ENCODE measurements at regions not wholly inside any gene's neighbourhood (a gene's known extent, or its start where the extent isn't known, plus 50 kb on each side); places are given as distances from the start of the nearest gene placed in this dataset.

DNA sequence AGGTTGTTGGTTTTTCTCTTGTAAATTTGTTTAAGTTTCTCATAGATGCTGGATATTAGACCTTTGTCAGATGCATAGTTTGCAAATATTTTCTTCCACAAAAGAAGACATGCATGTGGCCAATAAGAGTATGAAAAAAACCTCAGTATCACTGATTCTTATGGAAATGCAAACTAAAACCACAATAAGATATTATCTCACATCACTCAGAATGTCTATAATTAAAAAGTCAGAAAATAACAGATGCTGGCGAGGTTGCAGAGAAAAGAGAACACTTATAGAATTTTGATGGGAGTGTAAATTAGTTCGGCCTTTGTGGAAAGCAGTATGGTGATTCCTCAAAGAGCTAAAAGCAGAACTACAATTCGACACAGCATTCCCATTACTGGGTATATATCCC lies 1355.6 kb downstream of the FAM133A start:
- TF ChIP-seq, protein P1, sequence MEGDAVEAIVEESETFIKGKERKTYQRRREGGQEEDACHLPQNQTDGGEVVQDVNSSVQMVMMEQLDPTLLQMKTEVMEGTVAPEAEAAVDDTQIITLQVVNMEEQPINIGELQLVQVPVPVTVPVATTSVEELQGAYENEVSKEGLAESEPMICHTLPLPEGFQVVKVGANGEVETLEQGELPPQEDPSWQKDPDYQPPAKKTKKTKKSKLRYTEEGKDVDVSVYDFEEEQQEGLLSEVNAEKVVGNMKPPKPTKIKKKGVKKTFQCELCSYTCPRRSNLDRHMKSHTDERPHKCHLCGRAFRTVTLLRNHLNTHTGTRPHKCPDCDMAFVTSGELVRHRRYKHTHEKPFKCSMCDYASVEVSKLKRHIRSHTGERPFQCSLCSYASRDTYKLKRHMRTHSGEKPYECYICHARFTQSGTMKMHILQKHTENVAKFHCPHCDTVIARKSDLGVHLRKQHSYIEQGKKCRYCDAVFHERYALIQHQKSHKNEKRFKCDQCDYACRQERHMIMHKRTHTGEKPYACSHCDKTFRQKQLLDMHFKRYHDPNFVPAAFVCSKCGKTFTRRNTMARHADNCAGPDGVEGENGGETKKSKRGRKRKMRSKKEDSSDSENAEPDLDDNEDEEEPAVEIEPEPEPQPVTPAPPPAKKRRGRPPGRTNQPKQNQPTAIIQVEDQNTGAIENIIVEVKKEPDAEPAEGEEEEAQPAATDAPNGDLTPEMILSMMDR (IDR thresholded peaks at IDR 0.05) = no peak
- H3K27me3 ChIP-seq = no peaks in the 10 kb centered on the region
- H3K27ac ChIP-seq = no peak overlapping the region
- DNase-seq (no peak), ATAC-seq (no peak)
- intact Hi-C loops (cut with DNase I) = no loop called here
- no peaks in the 10 kb centered on the region for H3K9me3 ChIP-seq
- no peak overlapping the region for H3K4me3 ChIP-seq
- H3K36me3 ChIP-seq = no peaks in the 10 kb centered on the region
- no peaks in the 10 kb centered on the region for H3K4me1 ChIP-seq

- Histone ChIP-seq H3K9me3 (no peaks in the 10 kb centered on the region), H3K4me1 (no peaks in the 10 kb centered on the region), H3K27ac (no peak overlapping the region), H3K4me3 (no peak overlapping the region), H3K27me3 (no peaks in the 10 kb centered on the region), H3K36me3 (no peaks in the 10 kb centered on the region)
- TF ChIP-seq, protein P1 (IDR thresholded peaks at IDR 0.05) = no peak
- no peak for DNase-seq
- ATAC-seq = no peak
- intact Hi-C loops (cut with DNase I) = no loop called here
Observed at GRCh38 chrX:95040104-95040503, 1366.1 kb downstream of the FAM133A start.

- Histone ChIP-seq H3K4me1 (no peaks in the 10 kb centered on the region), H3K27ac (no peak overlapping the region), H3K9me3 (no peaks in the 10 kb centered on the region), H3K27me3 (no peaks in the 10 kb centered on the region), H3K4me3 (no peak overlapping the region), H3K36me3 (no peaks in the 10 kb centered on the region)
- TF ChIP-seq, protein P1 (IDR thresholded peaks at IDR 0.05) = no peak
- DNase-seq (no peak), ATAC-seq (no peak)
- intact Hi-C loops (cut with DNase I) = no loop called here
Observed at GRCh38 chrX:95044331-95044730, 1370.3 kb downstream of the FAM133A start.

DNA sequence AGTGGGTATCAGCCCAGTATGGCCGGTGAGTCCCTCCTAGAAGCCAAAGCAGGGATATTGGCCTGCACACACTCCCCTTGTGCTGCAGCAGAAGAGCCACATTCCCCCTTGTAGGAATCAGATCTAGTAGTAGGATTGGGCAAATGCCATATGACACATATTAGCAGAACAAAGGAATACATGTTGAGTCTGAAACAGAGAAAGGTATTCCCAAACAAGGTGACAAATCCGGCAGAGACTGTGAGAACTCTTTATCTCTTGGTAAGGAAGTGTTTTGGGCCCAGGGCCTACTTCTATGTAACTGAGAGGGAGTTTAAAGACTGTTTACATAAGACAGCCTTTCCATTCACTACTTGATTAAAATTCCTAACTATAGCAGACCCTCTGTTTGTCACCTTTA lies 1382.0 kb downstream of the FAM133A start:
- TF ChIP-seq, protein P1 (IDR thresholded peaks at IDR 0.05) = no peak
- H3K4me3 ChIP-seq = no peak overlapping the region
- DNase-seq (no peak), ATAC-seq (no peak)
- H3K9me3 ChIP-seq = no peaks in the 10 kb centered on the region
- intact Hi-C loops (cut with DNase I) = no loop called here
- no peaks in the 10 kb centered on the region for H3K36me3 ChIP-seq
- H3K27me3 ChIP-seq = no peaks in the 10 kb centered on the region
- no peaks in the 10 kb centered on the region for H3K4me1 ChIP-seq
- H3K27ac ChIP-seq = no peak overlapping the region

DNA sequence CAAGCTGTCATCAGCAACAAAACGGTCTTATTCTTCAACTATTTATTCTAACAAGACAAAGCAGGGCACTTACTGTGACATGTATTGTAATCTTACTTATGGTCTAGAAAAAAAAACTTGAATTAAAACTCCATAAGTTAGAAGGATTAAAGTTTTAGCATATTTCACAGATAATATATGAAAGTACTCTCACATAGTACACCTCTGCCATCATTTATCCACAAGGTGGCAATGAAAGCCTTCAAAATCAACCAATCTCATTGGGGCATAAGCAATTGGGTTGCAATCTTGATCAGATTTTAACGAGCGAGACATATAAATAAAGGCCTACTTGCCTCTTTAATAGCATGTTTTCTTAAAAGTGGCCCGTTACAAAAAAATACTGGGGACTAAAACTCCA lies 1382.9 kb downstream of the FAM133A start:
- TF ChIP-seq, protein P1 (IDR thresholded peaks at IDR 0.05) = no peak
- no peak for DNase-seq
- intact Hi-C loops (cut with DNase I) = no loop called here

DNA sequence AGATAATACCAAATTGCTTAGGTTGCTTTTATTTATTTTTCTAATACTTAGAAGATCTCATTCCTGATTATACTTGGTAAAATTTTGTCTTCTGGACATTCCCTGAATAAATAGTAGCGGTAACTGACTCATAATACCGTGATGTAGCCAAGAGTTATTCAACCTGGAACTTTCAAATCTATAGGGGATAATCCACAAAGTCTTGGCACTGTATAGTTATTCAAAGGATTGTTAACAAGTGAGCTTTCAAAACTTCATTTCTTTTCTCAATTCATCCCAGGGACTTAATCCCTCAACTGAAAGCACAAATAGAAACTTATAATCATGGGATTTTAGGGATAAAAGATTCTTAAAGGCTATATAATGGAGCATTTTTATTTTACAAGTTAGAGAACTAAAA lies 1383.3 kb downstream of the FAM133A start:
- Histone ChIP-seq H3K9me3 (no peaks in the 10 kb centered on the region), H3K4me1 (no peaks in the 10 kb centered on the region), H3K27ac (no peak overlapping the region), H3K27me3 (no peaks in the 10 kb centered on the region), H3K36me3 (no peaks in the 10 kb centered on the region), H3K4me3 (no peak overlapping the region)
- intact Hi-C loops (cut with DNase I) = no loop called here
- DNase-seq = no peak
- ATAC-seq = no peak
- TF ChIP-seq, protein P1 (IDR thresholded peaks at IDR 0.05) = no peak

More for the DNA sequence above, 1382.9 kb downstream of the FAM133A start:
- H3K27ac ChIP-seq = no peak overlapping the region
- H3K4me1 ChIP-seq = no peaks in the 10 kb centered on the region
- no peak for ATAC-seq
- H3K27me3 ChIP-seq = no peaks in the 10 kb centered on the region
- H3K9me3 ChIP-seq = no peaks in the 10 kb centered on the region
- no peak overlapping the region for H3K4me3 ChIP-seq
- H3K36me3 ChIP-seq = no peaks in the 10 kb centered on the region
